Sigmoid colon (tissue), 6 donors: ENCODE measurements at regions not wholly inside any gene's neighbourhood (a gene's known extent, or its start where the extent isn't known, plus 50 kb on each side); places are given as distances from the start of the nearest gene placed in this dataset.

ENCODE experiments used
- DNase-seq: peaks from one replicate; pipeline ENCODE4 v3.0.0-alpha.2; 2019
- H3K27ac ChIP-seq, 4 donors: fragments of 200-600 bp; sonication (generic); one replicate each; pipeline ENCODE4 v1.5.1; 2016 to 2019; ENCODE audit warnings: mild to moderate bottlenecking in 1 of 4
- H3K27me3 ChIP-seq, 3 donors: fragments of 200-600 bp; sonication (generic); one replicate each; pipeline ENCODE4 v1.5.1; 2019; ENCODE audit warnings: mild to moderate bottlenecking in 1 of 3
- H3K36me3 ChIP-seq, 4 donors: fragments of 200-600 bp; sonication (generic); one replicate each; pipeline ENCODE4 v1.5.1; 2016 to 2019
- H3K4me1 ChIP-seq, 4 donors: fragments of 200-600 bp; sonication (generic); one replicate each; pipeline ENCODE4 v1.5.1; 2017 to 2019
- H3K4me3 ChIP-seq, 4 donors: fragments of 200-600 bp; sonication (generic); one replicate each; pipeline ENCODE4 v1.5.1; 2017 to 2019; ENCODE audit warnings: mild to moderate bottlenecking in 2 of 4, moderate library complexity in 1 of 4
- H3K9me3 ChIP-seq, 4 donors: fragments of 200-600 bp in 3 of 4; sonication (generic) in 3 of 4; one replicate each; pipeline versions ENCODE4 v1.5.1 to v1.6.1; 2013 to 2019
- CTCF ChIP-seq, 4 experiments: fragments of 450-650 bp in 3 of 4; fragments of 200-600 bp in 1 of 4; IDR thresholded peaks; one replicate each; pipeline ENCODE4 v1.5.1; 2016 to 2019; ENCODE audit warnings: antibody characterized with exemption in 4 of 4, mild to moderate bottlenecking in 3 of 4, moderate library complexity in 2 of 4
- EP300 ChIP-seq, 4 donors: sonication (generic); formaldehyde crosslinking; IDR thresholded peaks; one replicate each; pipeline ENCODE4 v1.6.1; 2017; ENCODE audit warnings: antibody characterized with exemption in 4 of 4
- POLR2A ChIP-seq, 2 donors: fragments of 450-650 bp; IDR thresholded peaks; one replicate each; pipeline ENCODE4 v1.6.1; 2016; ENCODE audit warnings: antibody characterized with exemption in 2 of 2, mild to moderate bottlenecking in 2 of 2, moderate library complexity in 2 of 2
- POLR2AphosphoS5 ChIP-seq, 4 donors: sonication (generic); formaldehyde crosslinking; IDR thresholded peaks; one replicate each; pipeline ENCODE4 v1.6.1; 2017; ENCODE audit warnings: antibody characterized with exemption in 4 of 4
- WGBS, 2 donors: extraction: QIAGEN DNeasy Blood & Tissue Kit; methylation state at CpG; one replicate each; pipeline ENCODE4 v1.1.7; 2013; 5-methylcytosine and 5-hydroxymethylcytosine counted together
- intact Hi-C: fragments of 100-400 bp; cut with DNase I; formaldehyde crosslinking; loops from one replicate; pipeline ENCODE4 v1.15.1; 2023
- donor health status: healthy with polysubstance abuse.
- donor health status: healthy.

- TF ChIP-seq EP300 (IDR thresholded peaks at IDR 0.05) (no peak), CTCF (IDR thresholded peaks at IDR 0.05) (no peak), POLR2A (IDR thresholded peaks at IDR 0.05) (no peak), POLR2AphosphoS5 (IDR thresholded peaks at IDR 0.05) (no peak)
- DNase-seq, result no peak
- H3K36me3 ChIP-seq, result no peaks in the 10 kb centered on the region
- H3K9me3 ChIP-seq, result peaks cover 0 to 15% (median 5%) of the 10 kb centered on the region in 4 donors
- 91 to 94% methylated on average over 2 of the region's 2 CpGs for WGBS, 2 donors
- H3K27me3 ChIP-seq, result peaks cover 0 to 4% (median 0%) of the 10 kb centered on the region in 3 donors
- no peaks in the 10 kb centered on the region for H3K4me1 ChIP-seq
- H3K4me3 ChIP-seq, result no peak overlapping the region
- H3K27ac ChIP-seq, result no peak overlapping the region
- intact Hi-C loops, result no loop called here
Observed at GRCh38 chr12:124205405-124205804, 89.5 kb upstream of the RFLNA start.

DNA sequence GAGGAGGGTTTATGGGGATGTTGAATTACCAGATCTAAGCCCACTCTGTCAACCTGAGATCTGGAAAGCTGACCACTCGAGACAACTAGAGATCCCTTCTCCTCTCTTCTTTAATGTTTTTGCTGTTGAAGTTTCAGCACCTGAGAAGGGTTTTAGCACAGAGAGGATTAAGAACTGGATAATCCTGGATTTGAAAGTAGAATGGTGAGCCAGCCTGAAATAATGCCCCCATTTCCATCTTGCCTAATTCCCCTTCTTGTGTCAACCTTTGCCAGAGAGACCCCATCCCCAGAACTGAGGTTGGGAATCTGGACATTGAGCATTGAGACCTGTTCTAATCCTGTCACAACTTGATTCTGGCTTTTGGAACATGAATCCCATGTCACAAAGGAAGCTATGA lies 87.8 kb upstream of the RFLNA start:
- TF ChIP-seq EP300 (IDR thresholded peaks at IDR 0.05) (no peak), CTCF (IDR thresholded peaks at IDR 0.05) (no peak)
- no peak for DNase-seq
- Histone ChIP-seq H3K4me1 (no peaks in the 10 kb centered on the region), H3K4me3 (no peak overlapping the region), H3K27ac (no peak overlapping the region), H3K9me3 (peaks cover 0 to 17% (median 5%) of the 10 kb centered on the region in 4 donors), H3K27me3 (peaks cover 0 to 2% (median 0%) of the 10 kb centered on the region in 3 donors), H3K36me3 (no peaks in the 10 kb centered on the region)
- intact Hi-C loops, result no loop called here
- 71 to 89% methylated on average over 1 of the region's 1 CpG for WGBS, 2 donors

- Histone ChIP-seq H3K4me1 (no peaks in the 10 kb centered on the region), H3K27ac (no peak overlapping the region), H3K4me3 (no peak overlapping the region), H3K27me3 (no peaks in the 10 kb centered on the region), H3K9me3 (peaks cover 0 to 17% (median 5%) of the 10 kb centered on the region in 4 donors), H3K36me3 (no peaks in the 10 kb centered on the region)
- TF ChIP-seq EP300 (IDR thresholded peaks at IDR 0.05) (no peak), POLR2A (IDR thresholded peaks at IDR 0.05) (no peak), POLR2AphosphoS5 (IDR thresholded peaks at IDR 0.05) (no peak), CTCF (IDR thresholded peaks at IDR 0.05) (no peak)
- WGBS, 2 donors, result 83 to 90% methylated on average over 15 of the region's 15 CpGs
- no peak for DNase-seq
- intact Hi-C loops, result no loop called here
Observed at GRCh38 chr12:124207617-124208016, 87.3 kb upstream of the RFLNA start.

GRCh38 chr12:124208489-124208888 lies 86.4 kb upstream of the RFLNA start:
- Histone ChIP-seq H3K9me3 (peaks cover 0 to 17% (median 5%) of the 10 kb centered on the region in 4 donors), H3K27ac (no peak overlapping the region), H3K36me3 (no peaks in the 10 kb centered on the region), H3K4me1 (no peaks in the 10 kb centered on the region), H3K27me3 (no peaks in the 10 kb centered on the region), H3K4me3 (no peak overlapping the region)
- 81 to 91% methylated on average over 15 of the region's 15 CpGs for WGBS, 2 donors
- no peak for TF ChIP-seq EP300 (IDR thresholded peaks at IDR 0.05)
- TF ChIP-seq POLR2A (IDR thresholded peaks at IDR 0.05), result no peak
- TF ChIP-seq POLR2AphosphoS5 (IDR thresholded peaks at IDR 0.05), result no peak
- TF ChIP-seq CTCF (IDR thresholded peaks at IDR 0.05), result no peak
- DNase-seq, result no peak
- intact Hi-C loops, result no loop called here

DNA sequence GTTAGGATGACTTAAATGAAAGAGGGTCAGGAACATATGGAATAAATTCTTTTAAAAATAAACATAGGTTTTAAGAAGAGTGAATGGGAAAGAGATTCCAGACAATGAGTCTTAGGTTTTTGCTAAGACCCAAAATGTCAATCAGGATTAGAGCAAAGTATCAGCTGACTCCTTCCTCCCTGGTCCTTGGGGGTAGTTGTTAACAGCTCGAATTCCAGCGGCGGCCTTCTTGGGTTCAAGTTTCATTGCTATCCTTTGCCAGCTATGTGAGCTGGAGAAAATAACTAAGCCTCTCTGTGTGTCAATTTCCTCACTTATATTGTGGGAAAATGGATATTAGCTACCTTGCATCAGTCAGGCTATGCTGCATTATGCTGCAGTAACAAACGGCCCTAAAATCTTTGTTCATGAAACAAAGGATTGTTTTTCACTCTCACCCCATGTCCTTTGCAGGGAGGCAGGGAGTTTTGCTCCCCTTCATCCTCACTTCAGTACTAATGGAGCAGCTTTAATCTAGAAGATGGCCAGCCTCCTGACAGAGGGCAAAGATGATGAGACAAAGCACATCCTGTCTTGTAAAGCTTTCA lies 83.8 kb upstream of the RFLNA start:
- no peak for TF ChIP-seq POLR2AphosphoS5 (IDR thresholded peaks at IDR 0.05)
- no peak for TF ChIP-seq POLR2A (IDR thresholded peaks at IDR 0.05)
- TF ChIP-seq EP300 (IDR thresholded peaks at IDR 0.05), result no peak
- no peak for TF ChIP-seq CTCF (IDR thresholded peaks at IDR 0.05)
- WGBS, 2 donors, result 94 to 95% methylated on average over 4 of the region's 4 CpGs
- DNase-seq, result no peak
- no peaks in the 10 kb centered on the region for H3K27me3 ChIP-seq
- no peaks in the 10 kb centered on the region for H3K36me3 ChIP-seq
- peaks cover 0 to 15% (median 4%) of the 10 kb centered on the region in 4 donors for H3K9me3 ChIP-seq
- intact Hi-C loops, result no loop called here
- H3K4me3 ChIP-seq, result no peak overlapping the region
- no peak overlapping the region for H3K27ac ChIP-seq
- no peaks in the 10 kb centered on the region for H3K4me1 ChIP-seq
